DOHH2 (cell line): ENCODE measurements at regions not wholly inside any gene's neighbourhood (a gene's known extent, or its start where the extent isn't known, plus 50 kb on each side); places are given as distances from the start of the nearest gene placed in this dataset.

Experiments
- H3F3A ChIP-seq: fragments of 200-600 bp; sonication (generic), shearing (Covaris generic); 2 replicates; pipeline ENCODE4 v1.6.0; 2016; ENCODE audit warnings: antibody characterized with exemption, mild to moderate bottlenecking; ENCODE audit not compliant: control insufficient read depth, insufficient read depth
- H3K27ac ChIP-seq: fragments of 200-600 bp; sonication (generic); 2 replicates; pipeline ENCODE4 v1.5.1; 2014; ENCODE audit warnings: low read depth, mild to moderate bottlenecking, low read length, moderate library complexity
- H3K27me3 ChIP-seq: fragments of 200-600 bp; sonication (generic); 2 replicates; pipeline ENCODE4 v1.6.1; 2014; ENCODE audit warnings: mild to moderate bottlenecking, low read length, mixed read lengths; ENCODE audit not compliant: control insufficient read depth
- H3K36me3 ChIP-seq: fragments of 200-600 bp; sonication (generic); 2 replicates; pipeline ENCODE4 v1.6.1; 2014; ENCODE audit warnings: mild to moderate bottlenecking, low read length, moderate library complexity, mixed read lengths; ENCODE audit not compliant: control insufficient read depth
- H3K4me1 ChIP-seq: fragments of 200-600 bp; sonication (generic); 2 replicates; pipeline ENCODE4 v1.6.1; 2014; ENCODE audit warnings: mild to moderate bottlenecking, low read length, mixed read lengths; ENCODE audit not compliant: control insufficient read depth
- H3K4me2 ChIP-seq: fragments of 200-600 bp; sonication (generic); 2 replicates; pipeline ENCODE4 v1.6.0; 2014; ENCODE audit warnings: mild to moderate bottlenecking, low read length, moderate library complexity
- H3K4me3 ChIP-seq: fragments of 200-600 bp; sonication (generic); 2 replicates; pipeline ENCODE4 v1.5.1; 2014; ENCODE audit warnings: mild to moderate bottlenecking, low read length, mixed read lengths
- H3K79me2 ChIP-seq: fragments of 200-600 bp; sonication (generic); 2 replicates; pipeline ENCODE4 v1.6.1; 2014; ENCODE audit warnings: mild to moderate bottlenecking, low read length, mixed read lengths; ENCODE audit not compliant: control insufficient read depth
- H3K9me2 ChIP-seq: fragments of 200-600 bp; sonication (generic); replicated peaks from 2 replicates; pipeline ENCODE4 v1.6.1; 2014; ENCODE audit warnings: mild to moderate bottlenecking, low read length, mixed read lengths; ENCODE audit not compliant: control insufficient read depth
- H3K9me3 ChIP-seq: fragments of 200-600 bp; sonication (generic); 2 replicates; pipeline ENCODE4 v1.6.1; 2014; ENCODE audit warnings: antibody characterized with exemption, low read length, mixed read lengths; ENCODE audit not compliant: control insufficient read depth, insufficient read depth
- H4K20me1 ChIP-seq: fragments of 200-600 bp; sonication (generic); 2 replicates; pipeline ENCODE4 v1.6.0; 2014; ENCODE audit warnings: low read depth, mild to moderate bottlenecking, antibody characterized with exemption, low read length, moderate library complexity; ENCODE audit not compliant: control insufficient read depth, insufficient read depth
- CTCF ChIP-seq: fragments of 200-600 bp; sonication (generic); IDR thresholded peaks from one replicate; pipeline ENCODE4 v1.5.1; 2014; ENCODE audit warnings: antibody characterized with exemption, mild to moderate bottlenecking, low read depth, low read length; ENCODE audit not compliant: poor library complexity, severe bottlenecking
- EZH2phosphoT487 ChIP-seq: fragments of 200-600 bp; sonication (generic); IDR thresholded peaks from 2 replicates; pipeline ENCODE4 v1.6.1; 2017; ENCODE audit warnings: borderline replicate concordance, mild to moderate bottlenecking, antibody characterized with exemption, low read length, moderate library complexity, mixed read lengths

- H3K9me3 ChIP-seq, result no peaks in the 10 kb centered on the region
- H3K4me2 ChIP-seq, result no peak overlapping the region
- no peak overlapping the region for H3K27ac ChIP-seq
- H4K20me1 ChIP-seq, result no peaks in the 10 kb centered on the region
- no peak overlapping the region for H3K4me3 ChIP-seq
- TF ChIP-seq CTCF, result no peak
- TF ChIP-seq EZH2phosphoT487, result no peak
- H3K27me3 ChIP-seq, result peaks cover 11% of the 10 kb centered on the region
- no peaks in the 10 kb centered on the region for H3K79me2 ChIP-seq
- H3K4me1 ChIP-seq, result no peaks in the 10 kb centered on the region
- no peaks in the 10 kb centered on the region for H3K36me3 ChIP-seq
- H3F3A ChIP-seq, result no peaks in the 10 kb centered on the region
- H3K9me2 ChIP-seq, result no peaks in the 10 kb centered on the region
These were observed 134.7 kb downstream of the GADD45G start for GRCh38 chr9:89739511-89739910.

GRCh38 chr9:89739916-89740315, 135.1 kb downstream of the GADD45G start:
- no peak for TF ChIP-seq CTCF
- TF ChIP-seq EZH2phosphoT487, result no peak
- H3F3A ChIP-seq, result no peaks in the 10 kb centered on the region
- H4K20me1 ChIP-seq, result no peaks in the 10 kb centered on the region
- H3K36me3 ChIP-seq, result no peaks in the 10 kb centered on the region
- H3K27ac ChIP-seq, result no peak overlapping the region
- H3K27me3 ChIP-seq, result peaks cover 11% of the 10 kb centered on the region
- no peaks in the 10 kb centered on the region for H3K79me2 ChIP-seq
- H3K9me2 ChIP-seq, result no peaks in the 10 kb centered on the region
- no peaks in the 10 kb centered on the region for H3K4me1 ChIP-seq
- H3K4me3 ChIP-seq, result no peak overlapping the region
- H3K9me3 ChIP-seq, result no peaks in the 10 kb centered on the region
- no peak overlapping the region for H3K4me2 ChIP-seq

- H3F3A ChIP-seq, result no peaks in the 10 kb centered on the region
- no peak overlapping the region for H3K4me3 ChIP-seq
- H3K4me1 ChIP-seq, result no peaks in the 10 kb centered on the region
- H3K27me3 ChIP-seq, result peaks cover 11% of the 10 kb centered on the region
- TF ChIP-seq CTCF (no peak), EZH2phosphoT487 (no peak)
- H3K4me2 ChIP-seq, result no peak overlapping the region
- H3K27ac ChIP-seq, result no peak overlapping the region
- no peaks in the 10 kb centered on the region for H3K36me3 ChIP-seq
- no peaks in the 10 kb centered on the region for H4K20me1 ChIP-seq
- H3K79me2 ChIP-seq, result no peaks in the 10 kb centered on the region
- no peaks in the 10 kb centered on the region for H3K9me2 ChIP-seq
- H3K9me3 ChIP-seq, result no peaks in the 10 kb centered on the region
These were observed 135.9 kb downstream of the GADD45G start for GRCh38 chr9:89740722-89741121.

- H3K4me1 ChIP-seq, result no peaks in the 10 kb centered on the region
These were observed 137.8 kb downstream of the GADD45G start for GRCh38 chr9:89742660-89743059.

More at GRCh38 chr9:89742660-89743059, 137.8 kb downstream of the GADD45G start:
- Histone ChIP-seq H3K9me2 (no peaks in the 10 kb centered on the region), H3K79me2 (no peaks in the 10 kb centered on the region), H3K4me2 (no peak overlapping the region), H3K4me3 (no peak overlapping the region), H3K9me3 (no peaks in the 10 kb centered on the region), H4K20me1 (no peaks in the 10 kb centered on the region), H3K27me3 (peaks cover 11% of the 10 kb centered on the region), H3K36me3 (no peaks in the 10 kb centered on the region), H3F3A (no peaks in the 10 kb centered on the region), H3K27ac (no peak overlapping the region)
- TF ChIP-seq CTCF (no peak), EZH2phosphoT487 (no peak)
